ENCODE measurements at regions not wholly inside any gene's neighbourhood (a gene's known extent, or its start where the extent isn't known, plus 50 kb on each side); places are given as distances from the start of the nearest gene placed in this dataset.

GRCh38 chr6:22142856-22143255 lies 154.0 kb downstream of the PRL start:
- TF ChIP-seq, protein P1, sequence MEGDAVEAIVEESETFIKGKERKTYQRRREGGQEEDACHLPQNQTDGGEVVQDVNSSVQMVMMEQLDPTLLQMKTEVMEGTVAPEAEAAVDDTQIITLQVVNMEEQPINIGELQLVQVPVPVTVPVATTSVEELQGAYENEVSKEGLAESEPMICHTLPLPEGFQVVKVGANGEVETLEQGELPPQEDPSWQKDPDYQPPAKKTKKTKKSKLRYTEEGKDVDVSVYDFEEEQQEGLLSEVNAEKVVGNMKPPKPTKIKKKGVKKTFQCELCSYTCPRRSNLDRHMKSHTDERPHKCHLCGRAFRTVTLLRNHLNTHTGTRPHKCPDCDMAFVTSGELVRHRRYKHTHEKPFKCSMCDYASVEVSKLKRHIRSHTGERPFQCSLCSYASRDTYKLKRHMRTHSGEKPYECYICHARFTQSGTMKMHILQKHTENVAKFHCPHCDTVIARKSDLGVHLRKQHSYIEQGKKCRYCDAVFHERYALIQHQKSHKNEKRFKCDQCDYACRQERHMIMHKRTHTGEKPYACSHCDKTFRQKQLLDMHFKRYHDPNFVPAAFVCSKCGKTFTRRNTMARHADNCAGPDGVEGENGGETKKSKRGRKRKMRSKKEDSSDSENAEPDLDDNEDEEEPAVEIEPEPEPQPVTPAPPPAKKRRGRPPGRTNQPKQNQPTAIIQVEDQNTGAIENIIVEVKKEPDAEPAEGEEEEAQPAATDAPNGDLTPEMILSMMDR (IDR thresholded peaks at IDR 0.05): no peak
- TF ChIP-seq, protein P2, sequence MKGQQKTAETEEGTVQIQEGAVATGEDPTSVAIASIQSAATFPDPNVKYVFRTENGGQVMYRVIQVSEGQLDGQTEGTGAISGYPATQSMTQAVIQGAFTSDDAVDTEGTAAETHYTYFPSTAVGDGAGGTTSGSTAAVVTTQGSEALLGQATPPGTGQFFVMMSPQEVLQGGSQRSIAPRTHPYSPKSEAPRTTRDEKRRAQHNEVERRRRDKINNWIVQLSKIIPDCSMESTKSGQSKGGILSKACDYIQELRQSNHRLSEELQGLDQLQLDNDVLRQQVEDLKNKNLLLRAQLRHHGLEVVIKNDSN (IDR thresholded peaks at IDR 0.05; ENCODE audit: borderline replicate concordance, low read depth): no peak
- TF ChIP-seq JUND (IDR thresholded peaks at IDR 0.05) (no peak), TAF1 (IDR thresholded peaks at IDR 0.05; ENCODE audit: borderline replicate concordance, low read depth, low read length) (no peak), POLR2AphosphoS5 (IDR thresholded peaks at IDR 0.05; ENCODE audit: low read depth, low read length) (no peak), MXI1 (IDR thresholded peaks at IDR 0.05; ENCODE audit: low read depth, low read length) (no peak), RFX5 (IDR thresholded peaks at IDR 0.05; ENCODE audit: low read length) (no peak), GABPA (IDR thresholded peaks at IDR 0.05; ENCODE audit: low read depth) (no peak)
